ENCODE measurements at regions not wholly inside any gene's neighbourhood (a gene's known extent, or its start where the extent isn't known, plus 50 kb on each side); places are given as distances from the start of the nearest gene placed in this dataset.
"Not testable (repeated sequence)": the region's sequence is repeated elsewhere in the genome, so short reads cannot be mapped to it uniquely, and the experiment has no call there.

GRCh38 chrX:92163035-92163434, 383.9 kb downstream of the PCDH11X start:
- H3K27ac ChIP-seq (ENCODE audit: low read depth, low read length, poor library complexity, severe bottlenecking); H3K27me3 ChIP-seq (replicated peaks; ENCODE audit: insufficient read depth, low read depth, low read length, poor library complexity); CTCF ChIA-PET; intact Hi-C loops (cut with micrococcal nuclease; ENCODE audit: unreplicated experiment); H3K4me3 ChIP-seq (ENCODE audit: low read depth, low read length, poor library complexity, severe bottlenecking); H3K4me1 ChIP-seq (ENCODE audit: insufficient read depth, low read length, poor library complexity, severe bottlenecking); DNase-seq (ENCODE audit: low spot score); BruUV-seq (replicated peaks); H3K36me3 ChIP-seq (ENCODE audit: insufficient read depth, low read length, poor library complexity, severe bottlenecking); H3K9me3 ChIP-seq (ENCODE audit: low read depth, low read length, poor library complexity, severe bottlenecking); POLR2A ChIA-PET (ENCODE audit: low non-redundant PET): not testable (repeated sequence)

GRCh38 chrX:92209936-92210335, 430.8 kb downstream of the PCDH11X start:
- no peak for DNase-seq (ENCODE audit: low spot score)
- no peak overlapping the region for H3K27ac ChIP-seq (ENCODE audit: low read depth, low read length, poor library complexity, severe bottlenecking)
- CTCF ChIA-PET, result no interaction called here
- no peaks in the 10 kb centered on the region for H3K27me3 ChIP-seq (replicated peaks; ENCODE audit: insufficient read depth, low read depth, low read length, poor library complexity)
- H3K9me3 ChIP-seq (ENCODE audit: low read depth, low read length, poor library complexity, severe bottlenecking), result no peaks in the 10 kb centered on the region
- no peak for TF ChIP-seq EZH2 (IDR thresholded peaks at IDR 0.05; ENCODE audit: borderline replicate concordance, low read depth, low read length, poor library complexity, severe bottlenecking)
- no peak for TF ChIP-seq CTCF (conservative IDR thresholded peaks at IDR 0.05; ENCODE audit: low read depth, low read length)
- H3K4me1 ChIP-seq (ENCODE audit: insufficient read depth, low read length, poor library complexity, severe bottlenecking), result no peaks in the 10 kb centered on the region
- intact Hi-C loops (cut with micrococcal nuclease; ENCODE audit: unreplicated experiment), result no loop called here
- no TSS peak for BruUV-seq (replicated peaks)
- H3K4me3 ChIP-seq (ENCODE audit: low read depth, low read length, poor library complexity, severe bottlenecking), result no peak overlapping the region
- POLR2A ChIA-PET (ENCODE audit: low non-redundant PET), result no interaction called here
- H3K36me3 ChIP-seq (ENCODE audit: insufficient read depth, low read length, poor library complexity, severe bottlenecking), result no peaks in the 10 kb centered on the region

- POLR2A ChIA-PET (ENCODE audit: low non-redundant PET), result no interaction called here
- Histone ChIP-seq H3K9me3 (ENCODE audit: low read depth, low read length, poor library complexity, severe bottlenecking) (no peaks in the 10 kb centered on the region), H3K36me3 (ENCODE audit: insufficient read depth, low read length, poor library complexity, severe bottlenecking) (no peaks in the 10 kb centered on the region), H3K4me1 (ENCODE audit: insufficient read depth, low read length, poor library complexity, severe bottlenecking) (no peaks in the 10 kb centered on the region), H3K27ac (ENCODE audit: low read depth, low read length, poor library complexity, severe bottlenecking) (no peak overlapping the region), H3K27me3 (replicated peaks; ENCODE audit: insufficient read depth, low read depth, low read length, poor library complexity) (no peaks in the 10 kb centered on the region), H3K4me3 (ENCODE audit: low read depth, low read length, poor library complexity, severe bottlenecking) (no peak overlapping the region)
- intact Hi-C loops (cut with micrococcal nuclease; ENCODE audit: unreplicated experiment), result no loop called here
- DNase-seq (ENCODE audit: low spot score), result no peak
- TF ChIP-seq CTCF (conservative IDR thresholded peaks at IDR 0.05; ENCODE audit: low read depth, low read length) (no peak), EZH2 (IDR thresholded peaks at IDR 0.05; ENCODE audit: borderline replicate concordance, low read depth, low read length, poor library complexity, severe bottlenecking) (no peak)
- BruUV-seq (replicated peaks), result no TSS peak
- CTCF ChIA-PET, result no interaction called here
Observed at GRCh38 chrX:92213786-92214185, 434.6 kb downstream of the PCDH11X start.

GRCh38 chrX:92215011-92215410, 435.8 kb downstream of the PCDH11X start:
- intact Hi-C loops (cut with micrococcal nuclease; ENCODE audit: unreplicated experiment); DNase-seq (ENCODE audit: low spot score); H3K4me1 ChIP-seq (ENCODE audit: insufficient read depth, low read length, poor library complexity, severe bottlenecking); H3K9me3 ChIP-seq (ENCODE audit: low read depth, low read length, poor library complexity, severe bottlenecking); CTCF ChIA-PET; H3K27me3 ChIP-seq (replicated peaks; ENCODE audit: insufficient read depth, low read depth, low read length, poor library complexity); H3K36me3 ChIP-seq (ENCODE audit: insufficient read depth, low read length, poor library complexity, severe bottlenecking); H3K27ac ChIP-seq (ENCODE audit: low read depth, low read length, poor library complexity, severe bottlenecking); H3K4me3 ChIP-seq (ENCODE audit: low read depth, low read length, poor library complexity, severe bottlenecking); POLR2A ChIA-PET (ENCODE audit: low non-redundant PET); BruUV-seq (replicated peaks): not testable (repeated sequence)

All from A673 (cell line).